ENCODE measurements at regions not wholly inside any gene's neighbourhood (a gene's known extent, or its start where the extent isn't known, plus 50 kb on each side); places are given as distances from the start of the nearest gene placed in this dataset.

GRCh38 chr13:60716313-60716712 lies 319.3 kb downstream of the TDRD3 start:
- H3K4me2 ChIP-seq: no peak overlapping the region
- no peak overlapping the region for H3K9ac ChIP-seq
- no peaks in the 10 kb centered on the region for H4K20me1 ChIP-seq (ENCODE audit: insufficient read depth)
- no peak for TF ChIP-seq CTCF (conservative IDR thresholded peaks at IDR 0.05; ENCODE audit: low read depth, low read length)
- no peak overlapping the region for H2AFZ ChIP-seq (ENCODE audit: low read depth)
- no peaks in the 10 kb centered on the region for H3K27me3 ChIP-seq (ENCODE audit: insufficient read depth, low read depth)
- no peak overlapping the region for H3K27ac ChIP-seq
- H3K79me2 ChIP-seq (ENCODE audit: insufficient read depth, low read depth): no peaks in the 10 kb centered on the region
- H3K36me3 ChIP-seq (ENCODE audit: insufficient read depth): no peaks in the 10 kb centered on the region
- H3K4me3 ChIP-seq (IDR thresholded peaks at IDR 0.05; ENCODE audit: insufficient read depth, low read depth, low read length): no peak overlapping the region
- H3K4me1 ChIP-seq (ENCODE audit: low read depth, poor library complexity, severe bottlenecking): no peaks in the 10 kb centered on the region

- H3K27ac ChIP-seq: no peak overlapping the region
- H3K4me3 ChIP-seq (IDR thresholded peaks at IDR 0.05; ENCODE audit: insufficient read depth, low read depth, low read length): no peak overlapping the region
- H3K36me3 ChIP-seq (ENCODE audit: insufficient read depth): no peaks in the 10 kb centered on the region
- H3K27me3 ChIP-seq (ENCODE audit: insufficient read depth, low read depth): no peaks in the 10 kb centered on the region
- no peak for TF ChIP-seq CTCF (conservative IDR thresholded peaks at IDR 0.05; ENCODE audit: low read depth, low read length)
- no peak overlapping the region for H3K9ac ChIP-seq
- H2AFZ ChIP-seq (ENCODE audit: low read depth): no peak overlapping the region
- H3K4me2 ChIP-seq: no peak overlapping the region
- no peaks in the 10 kb centered on the region for H3K79me2 ChIP-seq (ENCODE audit: insufficient read depth, low read depth)
- no peaks in the 10 kb centered on the region for H3K4me1 ChIP-seq (ENCODE audit: low read depth, poor library complexity, severe bottlenecking)
- no peaks in the 10 kb centered on the region for H4K20me1 ChIP-seq (ENCODE audit: insufficient read depth)
These were observed 310.9 kb downstream of the TDRD3 start for GRCh38 chr13:60707878-60708277.

GRCh38 chr13:60701895-60702294 lies 304.9 kb downstream of the TDRD3 start:
- TF ChIP-seq CTCF (conservative IDR thresholded peaks at IDR 0.05; ENCODE audit: low read depth, low read length): no peak
- no peak overlapping the region for H3K9ac ChIP-seq
- H3K79me2 ChIP-seq (ENCODE audit: insufficient read depth, low read depth): no peaks in the 10 kb centered on the region
- no peaks in the 10 kb centered on the region for H3K4me1 ChIP-seq (ENCODE audit: low read depth, poor library complexity, severe bottlenecking)
- H3K36me3 ChIP-seq (ENCODE audit: insufficient read depth): no peaks in the 10 kb centered on the region
- no peak overlapping the region for H3K4me3 ChIP-seq (IDR thresholded peaks at IDR 0.05; ENCODE audit: insufficient read depth, low read depth, low read length)
- H3K4me2 ChIP-seq: no peak overlapping the region
- H3K27ac ChIP-seq: no peak overlapping the region
- no peaks in the 10 kb centered on the region for H3K27me3 ChIP-seq (ENCODE audit: insufficient read depth, low read depth)
- H4K20me1 ChIP-seq (ENCODE audit: insufficient read depth): no peaks in the 10 kb centered on the region
- no peak overlapping the region for H2AFZ ChIP-seq (ENCODE audit: low read depth)

GRCh38 chr13:60700994-60701393 lies 304.0 kb downstream of the TDRD3 start:
- no peaks in the 10 kb centered on the region for H3K36me3 ChIP-seq (ENCODE audit: insufficient read depth)
- H4K20me1 ChIP-seq (ENCODE audit: insufficient read depth): no peaks in the 10 kb centered on the region
- no peaks in the 10 kb centered on the region for H3K79me2 ChIP-seq (ENCODE audit: insufficient read depth, low read depth)
- no peak for TF ChIP-seq CTCF (conservative IDR thresholded peaks at IDR 0.05; ENCODE audit: low read depth, low read length)
- no peaks in the 10 kb centered on the region for H3K27me3 ChIP-seq (ENCODE audit: insufficient read depth, low read depth)
- H2AFZ ChIP-seq (ENCODE audit: low read depth): no peak overlapping the region
- no peak overlapping the region for H3K4me3 ChIP-seq (IDR thresholded peaks at IDR 0.05; ENCODE audit: insufficient read depth, low read depth, low read length)
- no peak overlapping the region for H3K4me2 ChIP-seq
- H3K4me1 ChIP-seq (ENCODE audit: low read depth, poor library complexity, severe bottlenecking): no peaks in the 10 kb centered on the region
- no peak overlapping the region for H3K9ac ChIP-seq
- no peak overlapping the region for H3K27ac ChIP-seq

- no peaks in the 10 kb centered on the region for H3K79me2 ChIP-seq (ENCODE audit: insufficient read depth, low read depth)
- H2AFZ ChIP-seq (ENCODE audit: low read depth): no peak overlapping the region
- TF ChIP-seq CTCF (conservative IDR thresholded peaks at IDR 0.05; ENCODE audit: low read depth, low read length): no peak
- no peak overlapping the region for H3K27ac ChIP-seq
- no peaks in the 10 kb centered on the region for H4K20me1 ChIP-seq (ENCODE audit: insufficient read depth)
- H3K9ac ChIP-seq: no peak overlapping the region
- no peak overlapping the region for H3K4me3 ChIP-seq (IDR thresholded peaks at IDR 0.05; ENCODE audit: insufficient read depth, low read depth, low read length)
- H3K36me3 ChIP-seq (ENCODE audit: insufficient read depth): no peaks in the 10 kb centered on the region
- H3K27me3 ChIP-seq (ENCODE audit: insufficient read depth, low read depth): no peaks in the 10 kb centered on the region
- no peaks in the 10 kb centered on the region for H3K4me1 ChIP-seq (ENCODE audit: low read depth, poor library complexity, severe bottlenecking)
- H3K4me2 ChIP-seq: no peak overlapping the region
These were observed 302.6 kb downstream of the TDRD3 start for GRCh38 chr13:60699636-60700035.

All from KMS-11 (cell line).